ENCODE measurements at regions not wholly inside any gene's neighbourhood (a gene's known extent, or its start where the extent isn't known, plus 50 kb on each side); places are given as distances from the start of the nearest gene placed in this dataset.

GRCh38 chr7:28240481-28240880, 59.9 kb upstream of the JAZF1 start:
- Histone ChIP-seq H4K91ac (replicated peaks; ENCODE audit: insufficient read length, low read length) (peak overlapping the region; percentile 45), H3K79me1 (ENCODE audit: low read depth, low read length) (no peaks in the 10 kb centered on the region), H3K4me2 (ENCODE audit: insufficient read depth in 1 of 2, low read depth in 2 of 2, low read length in 2 of 2) (no peak overlapping the region), H3K4me1 (replicated peaks in 1 of 4; ENCODE audit: control insufficient read depth in 3 of 4, insufficient read depth in 4 of 4, low read length in 3 of 4) (peaks cover 0 to 8% (median 1%) of the 10 kb centered on the region in 4 experiments; a peak in 4 of 7 replicates), H3K4me3 (ENCODE audit: extremely low read depth in 1 of 4, insufficient read depth in 2 of 4, low read depth in 3 of 4, low read length in 4 of 4) (no peak overlapping the region), H2AK5ac (ENCODE audit: low read depth, low read length) (peak overlapping the region; percentile 39; the same call in 1 of the 2 replicates), H3K79me2 (ENCODE audit: control insufficient read depth in 1 of 2, insufficient read depth in 2 of 2, low read length in 2 of 2) (no peaks in the 10 kb centered on the region), H3K27ac (ENCODE audit: low read depth, low read length) (no peak overlapping the region), H2AFZ (ENCODE audit: low read length) (0 out of 2 replicates have a peak overlapping the region, but pooled peaks have one; percentile 12), H4K20me1 (replicated peaks in 1 of 2; ENCODE audit: control insufficient read depth in 1 of 2, insufficient read depth in 2 of 2, low read length in 2 of 2) (no peaks in the 10 kb centered on the region), H3K4ac (replicated peaks; ENCODE audit: insufficient read length, low read depth, low read length) (no peak overlapping the region), H2BK12ac (ENCODE audit: low read depth, low read length) (peak overlapping the region; percentile 71; the same call in 1 of the 2 replicates), H3K14ac (ENCODE audit: insufficient read length) (no peak overlapping the region), H3K18ac (ENCODE audit: extremely low read depth, low read length) (peak overlapping the region; percentile 27), H3K9me3 (ENCODE audit: insufficient read depth in 2 of 2, low read depth in 1 of 2, low read length in 1 of 2) (no peaks in the 10 kb centered on the region), H3K56ac (replicated peaks; ENCODE audit: insufficient read length, low read depth, low read length) (no peak overlapping the region), H2BK5ac (ENCODE audit: low read depth, low read length) (peak overlapping the region; percentile 56; the same call in 1 of the 2 replicates), H3K23me2 (ENCODE audit: low read depth, low read length) (no peaks in the 10 kb centered on the region), H2BK120ac (replicated peaks; ENCODE audit: low read depth, low read length) (no peak overlapping the region), H3K27me3 (replicated peaks in 1 of 4; ENCODE audit: control insufficient read depth in 3 of 4, extremely low read depth in 1 of 4, insufficient read depth in 3 of 4, low read length in 3 of 4) (no peaks in the 10 kb centered on the region), H2BK20ac (ENCODE audit: low read length) (peak overlapping the region; percentile 84; the same call in 1 of the 2 replicates), H4K5ac (ENCODE audit: insufficient read length, low read depth, low read length) (no peak overlapping the region), H3K23ac (ENCODE audit: insufficient read length) (no peak overlapping the region), H3K9ac (replicated peaks in 1 of 4; ENCODE audit: extremely low read depth in 1 of 4, low read depth in 3 of 4, low read length in 3 of 4) (0 out of 7 replicates have a peak overlapping the region, but pooled peaks of 1 of the 4 experiments have one; percentile 13), H2BK15ac (ENCODE audit: low read length) (peak overlapping the region; percentile 50; the same call in 1 of the 2 replicates), H4K8ac (ENCODE audit: extremely low read depth, insufficient read depth, low read length) (no peak overlapping the region), H3K36me3 (ENCODE audit: control insufficient read depth in 2 of 4, insufficient read depth in 4 of 4, low read length in 3 of 4) (no peaks in the 10 kb centered on the region)
- ChIA-PET CTCF (ENCODE audit: partially characterized antibody) (interaction anchor here (0.6 kb wide), 1 partner anchor 143 kb away, joined by 3 read pairs; no protein-coding TSS in a partner anchor), POLR2A (ENCODE audit: partially characterized antibody) (no interaction called here)
- TF ChIP-seq TCF12 (IDR thresholded peaks at IDR 0.05; ENCODE audit: low read depth, low read length) (no peak), HDAC2 (IDR thresholded peaks at IDR 0.05; ENCODE audit: borderline replicate concordance in 1 of 2, low read depth in 2 of 2, low read length in 2 of 2) (no peak), EZH2 (IDR thresholded peaks at IDR 0.05; ENCODE audit: low read depth, low read length, severe bottlenecking) (no peak), GABPA (IDR thresholded peaks at IDR 0.05; ENCODE audit: borderline replicate concordance, insufficient read depth, low read length) (no peak), GTF2F1 (IDR thresholded peaks at IDR 0.05; ENCODE audit: borderline replicate concordance, low read depth, low read length) (no peak), CEBPB (IDR thresholded peaks at IDR 0.05; ENCODE audit: low read depth, low read length) (no peak), CREB1 (IDR thresholded peaks at IDR 0.05) (no peak), ZNF274 (IDR thresholded peaks at IDR 0.05; ENCODE audit: borderline replicate concordance, extremely low read depth, low read length) (no peak), MAFK (IDR thresholded peaks at IDR 0.05; ENCODE audit: low read depth, low read length) (no peak), CBX8 (IDR thresholded peaks at IDR 0.05; ENCODE audit: borderline replicate concordance, low read depth, low read length) (no peak)
- no peak for DNase-seq (ENCODE audit: low read depth in 1 of 2, low spot score in 2 of 2)
- 84% methylated on average over 5 of the region's 5 CpGs; no CpG with 5 or more reads in 1 of the 2 experiments for WGBS, 2 experiments (ENCODE audit: extremely low coverage in 1 of 2, insufficient coverage in 1 of 2, insufficient read length in 1 of 2, insufficient replicate concordance in 2 of 2, low coverage in 1 of 2, low lambda C conversion rate in 2 of 2, missing lambda C conversion rate in 1 of 2)
- FAIRE-seq = no peak

Measured in H1 (cell line).